Activated CD8-positive, alpha-beta memory T cell treated with anti-CD3 and anti-CD28 coated beads for 36 hours (primary cell): ENCODE measurements at regions not wholly inside any gene's neighbourhood (a gene's known extent, or its start where the extent isn't known, plus 50 kb on each side); places are given as distances from the start of the nearest gene placed in this dataset.

Experiments
- CTCF ChIA-PET: fragments of 350-600 bp; sonication (Branson Sonifier 250); formaldehyde crosslinking; loops from one replicate; lab custom pipeline; 2021; ENCODE audit warnings: antibody characterized with exemption; lab: Charles Lee
- POLR2A ChIA-PET: fragments of 350-600 bp; sonication (Branson Sonifier 250); formaldehyde crosslinking; loops from one replicate; lab custom pipeline; 2021; ENCODE audit warnings: antibody characterized with exemption; lab: Charles Lee

- ChIA-PET POLR2A (no interaction called here), CTCF (no interaction called here)
Measured at GRCh38 chr15:94535298-94536048, 304.1 kb downstream of the MCTP2 start.

GRCh38 chr15:94536549-94536948 is 305.2 kb downstream of the MCTP2 start:
- ChIA-PET CTCF (no interaction called here), POLR2A (no interaction called here)

- ChIA-PET CTCF (no interaction called here), POLR2A (no interaction called here)
Measured at GRCh38 chr15:94538280-94538679, 306.9 kb downstream of the MCTP2 start.

- ChIA-PET POLR2A (no interaction called here), CTCF (no interaction called here)
Measured at GRCh38 chr15:94542391-94542790, 311.0 kb downstream of the MCTP2 start.

GRCh38 chr15:94546808-94547207 is 315.4 kb downstream of the MCTP2 start:
- CTCF ChIA-PET: no interaction called here
- POLR2A ChIA-PET: no interaction called here

- CTCF ChIA-PET: no interaction called here
Measured at GRCh38 chr15:94547711-94548110, 316.4 kb downstream of the MCTP2 start.

GRCh38 chr15:94555841-94556519 is 324.6 kb downstream of the MCTP2 start:
- ChIA-PET CTCF (no interaction called here), POLR2A (no interaction called here)

More at GRCh38 chr15:94547711-94548110, 316.4 kb downstream of the MCTP2 start:
- POLR2A ChIA-PET: no interaction called here

GRCh38 chr15:94561036-94561689 is 329.8 kb downstream of the MCTP2 start:
- ChIA-PET POLR2A (no interaction called here), CTCF (no interaction called here)

GRCh38 chr15:94563456-94563855 is 332.1 kb downstream of the MCTP2 start:
- ChIA-PET POLR2A (no interaction called here), CTCF (no interaction called here)

- POLR2A ChIA-PET: no interaction called here
- CTCF ChIA-PET: interaction anchor here (1.4 kb wide), 1 partner anchor 30 kb away, joined by 3 read pairs; no protein-coding TSS in a partner anchor
Measured at GRCh38 chr15:94576889-94577533, 345.6 kb downstream of the MCTP2 start.

GRCh38 chr15:94579286-94579685 is 347.9 kb downstream of the MCTP2 start:
- CTCF ChIA-PET: no interaction called here
- POLR2A ChIA-PET: no interaction called here

- POLR2A ChIA-PET: no interaction called here
- CTCF ChIA-PET: interaction anchor here (2.1 kb wide), 1 partner anchor 8 kb away, joined by 6 read pairs; no protein-coding TSS in a partner anchor
Measured at GRCh38 chr15:94580211-94580885, 349.0 kb downstream of the MCTP2 start.

- CTCF ChIA-PET: interaction anchor here (0.5 to 2.1 kb wide), 4 partner anchors 10 to 409 kb away, joined by 3 to 6 read pairs (median 4); no protein-coding TSS in a partner anchor
- POLR2A ChIA-PET: no interaction called here
Measured at GRCh38 chr15:94582368-94582767, 351.0 kb downstream of the MCTP2 start.

GRCh38 chr15:94584833-94585244 is 353.5 kb downstream of the MCTP2 start:
- ChIA-PET POLR2A (no interaction called here), CTCF (interaction anchor here (1.7 kb wide), 1 partner anchor 10 kb away, joined by 4 read pairs; no protein-coding TSS in a partner anchor)

- POLR2A ChIA-PET: no interaction called here
- CTCF ChIA-PET: no interaction called here
Measured at GRCh38 chr15:94586099-94586498, 354.7 kb downstream of the MCTP2 start.

- CTCF ChIA-PET: no interaction called here
- POLR2A ChIA-PET: no interaction called here
Measured at GRCh38 chr15:94587113-94587512, 355.8 kb downstream of the MCTP2 start.

GRCh38 chr15:94588993-94589392 is 357.6 kb downstream of the MCTP2 start:
- ChIA-PET POLR2A (no interaction called here), CTCF (no interaction called here)

- ChIA-PET CTCF (no interaction called here), POLR2A (no interaction called here)
Measured at GRCh38 chr15:94592495-94592894, 361.1 kb downstream of the MCTP2 start.

GRCh38 chr15:94596707-94597106 is 365.3 kb downstream of the MCTP2 start:
- ChIA-PET CTCF (no interaction called here), POLR2A (no interaction called here)
